ENCODE measurements at regions not wholly inside any gene's neighbourhood (a gene's known extent, or its start where the extent isn't known, plus 50 kb on each side); places are given as distances from the start of the nearest gene placed in this dataset.

- TF ChIP-seq CTCF (conservative IDR thresholded peaks at IDR 0.05): no peak
- no peak overlapping the region for H3K4me3 Mint-ChIP-seq
- WGBS, 2 experiments (ENCODE audit: insufficient coverage in 1 of 2, insufficient read length in 1 of 2): 95 to 100% methylated on average over 1 to 2 of the region's 2 CpGs
- no peaks in the 10 kb centered on the region for H3K9me3 Mint-ChIP-seq
- H3K27ac Mint-ChIP-seq: no peak overlapping the region
- H3K4me3 ChIP-seq (ENCODE audit: low read length): no peak overlapping the region
- H3K4me1 Mint-ChIP-seq: peaks cover 10% of the 10 kb centered on the region
- peaks cover 2% of the 10 kb centered on the region for H3K4me1 ChIP-seq (ENCODE audit: control insufficient read depth, insufficient read depth, low read length)
- H3K27me3 Mint-ChIP-seq (ENCODE audit: insufficient read depth): peaks cover 9% of the 10 kb centered on the region
- no peaks in the 10 kb centered on the region for H3K36me3 ChIP-seq (ENCODE audit: control insufficient read depth, insufficient read depth, low read length)
- no peak overlapping the region for H3K27ac ChIP-seq (ENCODE audit: low read depth, low read length)
- no peaks in the 10 kb centered on the region for H3K36me3 Mint-ChIP-seq (ENCODE audit: low read depth)
- H3K9me3 ChIP-seq (ENCODE audit: control insufficient read depth, low read length): no peaks in the 10 kb centered on the region
- H3K9ac ChIP-seq (ENCODE audit: extremely low read depth, low read length, poor library complexity, severe bottlenecking): no peak overlapping the region
- no peak for DNase-seq
- peaks cover 15% of the 10 kb centered on the region for H3K27me3 ChIP-seq (ENCODE audit: control insufficient read depth, insufficient read depth, low read length, poor library complexity, severe bottlenecking)
Measured at GRCh38 chr2:223230352-223230751, 178.4 kb downstream of the KCNE4 start.

GRCh38 chr2:223232285-223232684 lies 180.3 kb downstream of the KCNE4 start:
- Mint-ChIP-seq H3K27ac (no peak overlapping the region), H3K4me1 (peaks cover 10% of the 10 kb centered on the region), H3K36me3 (ENCODE audit: low read depth) (no peaks in the 10 kb centered on the region), H3K9me3 (no peaks in the 10 kb centered on the region), H3K27me3 (ENCODE audit: insufficient read depth) (peaks cover 11% of the 10 kb centered on the region), H3K4me3 (no peak overlapping the region)
- Histone ChIP-seq H3K9ac (ENCODE audit: extremely low read depth, low read length, poor library complexity, severe bottlenecking) (no peak overlapping the region), H3K36me3 (ENCODE audit: control insufficient read depth, insufficient read depth, low read length) (no peaks in the 10 kb centered on the region), H3K27me3 (ENCODE audit: control insufficient read depth, insufficient read depth, low read length, poor library complexity, severe bottlenecking) (peaks cover 15% of the 10 kb centered on the region), H3K9me3 (ENCODE audit: control insufficient read depth, low read length) (no peaks in the 10 kb centered on the region), H3K4me3 (ENCODE audit: low read length) (no peak overlapping the region), H3K4me1 (ENCODE audit: control insufficient read depth, insufficient read depth, low read length) (peaks cover 2% of the 10 kb centered on the region), H3K27ac (ENCODE audit: low read depth, low read length) (no peak overlapping the region)
- no peak for DNase-seq
- no peak for TF ChIP-seq CTCF (conservative IDR thresholded peaks at IDR 0.05)
- 89% methylated on average over 1 of the region's 1 CpG; no CpG with 5 or more reads in 1 of the 2 experiments for WGBS, 2 experiments (ENCODE audit: insufficient coverage in 1 of 2, insufficient read length in 1 of 2)

- no peak overlapping the region for H3K27ac ChIP-seq (ENCODE audit: low read depth, low read length)
Measured at GRCh38 chr2:223232896-223233295, 180.9 kb downstream of the KCNE4 start.

More at GRCh38 chr2:223232896-223233295, 180.9 kb downstream of the KCNE4 start:
- Histone ChIP-seq H3K4me1 (ENCODE audit: control insufficient read depth, insufficient read depth, low read length) (peaks cover 2% of the 10 kb centered on the region), H3K4me3 (ENCODE audit: low read length) (no peak overlapping the region), H3K9me3 (ENCODE audit: control insufficient read depth, low read length) (no peaks in the 10 kb centered on the region), H3K9ac (ENCODE audit: extremely low read depth, low read length, poor library complexity, severe bottlenecking) (no peak overlapping the region), H3K27me3 (ENCODE audit: control insufficient read depth, insufficient read depth, low read length, poor library complexity, severe bottlenecking) (peaks cover 15% of the 10 kb centered on the region), H3K36me3 (ENCODE audit: control insufficient read depth, insufficient read depth, low read length) (no peaks in the 10 kb centered on the region)
- Mint-ChIP-seq H3K9me3 (no peaks in the 10 kb centered on the region), H3K4me1 (peaks cover 9% of the 10 kb centered on the region), H3K27ac (no peak overlapping the region), H3K36me3 (ENCODE audit: low read depth) (no peaks in the 10 kb centered on the region), H3K4me3 (no peak overlapping the region), H3K27me3 (ENCODE audit: insufficient read depth) (peaks cover 11% of the 10 kb centered on the region)
- TF ChIP-seq CTCF (conservative IDR thresholded peaks at IDR 0.05): no peak
- WGBS, 2 experiments (ENCODE audit: insufficient coverage in 1 of 2, insufficient read length in 1 of 2): 96 to 100% methylated on average over 2 of the region's 2 CpGs
- DNase-seq: no peak
